Stomach (tissue), 4 donors: ENCODE measurements at regions not wholly inside any gene's neighbourhood (a gene's known extent, or its start where the extent isn't known, plus 50 kb on each side); places are given as distances from the start of the nearest gene placed in this dataset.

Experiments used
- CTCF ChIP-seq, 7 experiments: fragments of 450-650 bp in 4 of 7; fragments of 200-600 bp in 3 of 7; sonication (generic) in 3 of 7; IDR thresholded peaks; one replicate each; pipeline ENCODE4 v1.5.1; 2016 to 2019; ENCODE audit warnings: antibody characterized with exemption in 7 of 7, control low read depth in 2 of 7, mild to moderate bottlenecking in 1 of 7
- POLR2AphosphoS5 ChIP-seq, 3 donors: sonication (generic); formaldehyde crosslinking; IDR thresholded peaks; one replicate each; pipeline ENCODE4 v1.6.1; 2016; ENCODE audit warnings: antibody characterized with exemption in 3 of 3

GRCh38 chr16:17566656-17567450, 96.1 kb upstream of the XYLT1 start:
- TF ChIP-seq CTCF (IDR thresholded peaks at IDR 0.05) (no peak), POLR2AphosphoS5 (IDR thresholded peaks at IDR 0.05) (no peak)
